Kidney (tissue), 13 donors: ENCODE measurements at regions not wholly inside any gene's neighbourhood (a gene's known extent, or its start where the extent isn't known, plus 50 kb on each side); places are given as distances from the start of the nearest gene placed in this dataset.

ENCODE experiments used
- DNase-seq, 5 donors: peaks; one replicate each; pipeline ENCODE4 v3.0.0-alpha.2; 2013 to 2020
- FAIRE-seq: peaks from 2 replicates; lab custom pipeline; 2012; peaks lifted over from hg19 to GRCh38; lab: Jason Lieb, UNC
- H3K27ac ChIP-seq, 2 donors: one replicate each; pipeline ENCODE4 v1.7.0; 2013; ENCODE audit warnings: low read depth in 2 of 2, low read length in 2 of 2, inconsistent platforms in 1 of 2
- H3K27me3 ChIP-seq: one replicate; pipeline ENCODE4 v1.7.1; 2013; ENCODE audit warnings: low read length, inconsistent platforms; ENCODE audit not compliant: control insufficient read depth, insufficient read depth
- H3K36me3 ChIP-seq, 3 donors: one replicate each; pipeline versions ENCODE4 v1.7.0 to v1.7.1; 2013; ENCODE audit warnings: low read length in 3 of 3, control low read depth in 1 of 3, inconsistent platforms in 1 of 3; ENCODE audit not compliant: insufficient read depth in 3 of 3, control insufficient read depth in 2 of 3
- H3K4me1 ChIP-seq, 3 donors: one replicate each; pipeline versions ENCODE4 v1.7.0 to v1.7.1; 2013; ENCODE audit warnings: low read length in 3 of 3, inconsistent platforms in 1 of 3, low read depth in 1 of 3; ENCODE audit not compliant: control insufficient read depth in 2 of 3, insufficient read depth in 2 of 3
- H3K4me3 ChIP-seq, 3 donors: one replicate each; pipeline versions ENCODE4 v1.7.0 to v1.8.1; 2013; ENCODE audit warnings: low read length in 3 of 3, control low read depth in 1 of 3, inconsistent platforms in 1 of 3
- H3K9ac ChIP-seq, 3 donors: one replicate each; pipeline versions ENCODE4 v1.7.0 to v1.7.1; 2013; ENCODE audit warnings: low read length in 3 of 3, control low read depth in 1 of 3, inconsistent platforms in 1 of 3
- H3K9me3 ChIP-seq, 3 donors: one replicate each; pipeline versions ENCODE4 v1.7.0 to v1.7.1; 2013; ENCODE audit warnings: low read length in 3 of 3, control low read depth in 1 of 3, inconsistent platforms in 1 of 3; ENCODE audit not compliant: control insufficient read depth in 2 of 3, insufficient read depth in 1 of 3
- intact Hi-C: fragments of 100-400 bp; cut with DNase I; formaldehyde crosslinking; loops from one replicate; pipeline ENCODE4 v1.11.1; 2022
- TF ChIP-seq, protein P1 (sequence below): IDR thresholded peaks from 3 replicates; pipeline ENCODE4 v1.5.1; 2012; ENCODE audit warnings: mild to moderate bottlenecking, moderate library complexity, borderline replicate concordance; ENCODE audit not compliant: insufficient read depth; ENCODE audit errors: extremely low read depth
- donor health status: control.
- donor health status: control.
- donor health status: control.
- donor health status: control.
- donor health status: control.
- donor health status: DM: yes; HTN: yes; CAD: no.
- donor health status: Normal renal cell carcinoma (clear cell type).

- no peak overlapping the region for H3K9ac ChIP-seq
- H3K4me3 ChIP-seq = no peak overlapping the region
- no peak for FAIRE-seq
- H3K27me3 ChIP-seq = no peaks in the 10 kb centered on the region
- H3K27ac ChIP-seq = no peak overlapping the region
- DNase-seq = no peak
- intact Hi-C loops = no loop called here
- H3K9me3 ChIP-seq = no peaks in the 10 kb centered on the region
- H3K36me3 ChIP-seq = no peaks in the 10 kb centered on the region
- TF ChIP-seq, protein P1, sequence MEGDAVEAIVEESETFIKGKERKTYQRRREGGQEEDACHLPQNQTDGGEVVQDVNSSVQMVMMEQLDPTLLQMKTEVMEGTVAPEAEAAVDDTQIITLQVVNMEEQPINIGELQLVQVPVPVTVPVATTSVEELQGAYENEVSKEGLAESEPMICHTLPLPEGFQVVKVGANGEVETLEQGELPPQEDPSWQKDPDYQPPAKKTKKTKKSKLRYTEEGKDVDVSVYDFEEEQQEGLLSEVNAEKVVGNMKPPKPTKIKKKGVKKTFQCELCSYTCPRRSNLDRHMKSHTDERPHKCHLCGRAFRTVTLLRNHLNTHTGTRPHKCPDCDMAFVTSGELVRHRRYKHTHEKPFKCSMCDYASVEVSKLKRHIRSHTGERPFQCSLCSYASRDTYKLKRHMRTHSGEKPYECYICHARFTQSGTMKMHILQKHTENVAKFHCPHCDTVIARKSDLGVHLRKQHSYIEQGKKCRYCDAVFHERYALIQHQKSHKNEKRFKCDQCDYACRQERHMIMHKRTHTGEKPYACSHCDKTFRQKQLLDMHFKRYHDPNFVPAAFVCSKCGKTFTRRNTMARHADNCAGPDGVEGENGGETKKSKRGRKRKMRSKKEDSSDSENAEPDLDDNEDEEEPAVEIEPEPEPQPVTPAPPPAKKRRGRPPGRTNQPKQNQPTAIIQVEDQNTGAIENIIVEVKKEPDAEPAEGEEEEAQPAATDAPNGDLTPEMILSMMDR = no peak
- H3K4me1 ChIP-seq = no peaks in the 10 kb centered on the region
These were observed 150.1 kb upstream of the RUNX1 start for GRCh38 chr21:35198982-35199732.

GRCh38 chr21:35198565-35198964 is 149.5 kb upstream of the RUNX1 start:
- FAIRE-seq = no peak
- no peak for DNase-seq
- no peak overlapping the region for H3K4me3 ChIP-seq
- H3K27me3 ChIP-seq = no peaks in the 10 kb centered on the region
- no peaks in the 10 kb centered on the region for H3K9me3 ChIP-seq
- intact Hi-C loops = no loop called here
- TF ChIP-seq, protein P1 = no peak
- H3K36me3 ChIP-seq = no peaks in the 10 kb centered on the region
- H3K9ac ChIP-seq = no peak overlapping the region
- H3K4me1 ChIP-seq = no peaks in the 10 kb centered on the region
- no peak overlapping the region for H3K27ac ChIP-seq

DNA sequence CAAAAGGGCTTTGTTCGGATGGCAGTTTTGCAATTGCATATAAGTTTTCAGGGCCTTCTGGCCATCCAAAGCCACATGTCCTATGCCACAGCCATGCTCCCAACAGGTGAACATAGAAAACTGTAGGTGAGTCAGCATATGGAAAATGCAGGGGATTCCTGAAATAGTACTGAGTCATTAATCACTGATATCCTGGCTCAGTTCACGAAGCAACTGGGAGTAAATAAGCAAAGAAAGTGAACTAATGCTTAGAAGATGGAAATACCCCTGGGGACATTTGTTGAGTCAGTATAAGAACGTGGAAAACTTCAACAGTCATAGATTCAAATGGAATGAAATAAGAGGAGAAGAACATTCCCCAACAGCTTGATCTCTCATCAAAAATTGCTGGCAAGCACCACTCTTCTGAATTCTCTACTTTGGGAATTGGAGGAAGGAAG is 148.9 kb upstream of the RUNX1 start:
- no peak overlapping the region for H3K9ac ChIP-seq
- H3K9me3 ChIP-seq = no peaks in the 10 kb centered on the region
- intact Hi-C loops = no loop called here
- TF ChIP-seq, protein P1 = no peak
- H3K4me1 ChIP-seq = no peaks in the 10 kb centered on the region
- DNase-seq (no peak), FAIRE-seq (no peak)
- no peaks in the 10 kb centered on the region for H3K27me3 ChIP-seq
- H3K4me3 ChIP-seq = no peak overlapping the region
- H3K36me3 ChIP-seq = no peaks in the 10 kb centered on the region
- no peak overlapping the region for H3K27ac ChIP-seq
